Tibial nerve (tissue), 4 donors: ENCODE measurements at regions not wholly inside any gene's neighbourhood (a gene's known extent, or its start where the extent isn't known, plus 50 kb on each side); places are given as distances from the start of the nearest gene placed in this dataset.

Experiments
- DNase-seq, 2 donors: peaks; one replicate each; pipeline ENCODE4 v3.0.0-alpha.2; 2019; ENCODE audit warnings: low spot score in 2 of 2
- H3K27ac ChIP-seq, 4 donors: fragments of 200-600 bp; sonication (generic) in 3 of 4; one replicate each; pipeline ENCODE4 v1.5.1; 2017 to 2019; ENCODE audit warnings: mild to moderate bottlenecking in 1 of 4
- H3K27me3 ChIP-seq, 2 donors: fragments of 200-600 bp; sonication (generic) in 1 of 2; one replicate each; pipeline versions ENCODE4 v1.5.1 to v1.6.0; 2017 to 2019
- H3K36me3 ChIP-seq, 3 donors: fragments of 200-600 bp; sonication (generic); one replicate each; pipeline ENCODE4 v1.5.1; 2018 to 2019
- H3K4me1 ChIP-seq, 4 donors: fragments of 200-600 bp; sonication (generic) in 3 of 4; one replicate each; pipeline ENCODE4 v1.5.1; 2017 to 2019
- H3K4me3 ChIP-seq, 4 donors: fragments of 200-600 bp; sonication (generic) in 3 of 4; one replicate each; pipeline ENCODE4 v1.5.1; 2017 to 2019; ENCODE audit warnings: mild to moderate bottlenecking in 1 of 4, moderate library complexity in 1 of 4
- H3K9me3 ChIP-seq, 4 donors: fragments of 200-600 bp; sonication (generic) in 3 of 4; one replicate each; pipeline ENCODE4 v1.5.1; 2017 to 2019
- EP300 ChIP-seq, 2 donors: sonication (generic); formaldehyde crosslinking; IDR thresholded peaks; one replicate each; pipeline ENCODE4 v1.6.1; 2017; ENCODE audit warnings: antibody characterized with exemption in 2 of 2, mild to moderate bottlenecking in 1 of 2
- POLR2A ChIP-seq, 2 donors: fragments of 450-650 bp; IDR thresholded peaks; one replicate each; pipeline ENCODE4 v1.6.1; 2017; ENCODE audit warnings: antibody characterized with exemption in 2 of 2, mild to moderate bottlenecking in 2 of 2, moderate library complexity in 2 of 2
- WGBS, 2 donors: methylation state at CpG; one replicate each; pipeline ENCODE4 v1.1.5; 2018; 5-methylcytosine and 5-hydroxymethylcytosine counted together
- TF ChIP-seq, protein P1 (sequence below), 5 experiments: fragments of 200-600 bp in 3 of 5; fragments of 450-650 bp in 2 of 5; sonication (generic) in 3 of 5; IDR thresholded peaks; one replicate each; pipeline ENCODE4 v1.5.1; 2016 to 2019; ENCODE audit warnings: antibody characterized with exemption in 5 of 5, mild to moderate bottlenecking in 3 of 5, moderate library complexity in 2 of 5

DNA sequence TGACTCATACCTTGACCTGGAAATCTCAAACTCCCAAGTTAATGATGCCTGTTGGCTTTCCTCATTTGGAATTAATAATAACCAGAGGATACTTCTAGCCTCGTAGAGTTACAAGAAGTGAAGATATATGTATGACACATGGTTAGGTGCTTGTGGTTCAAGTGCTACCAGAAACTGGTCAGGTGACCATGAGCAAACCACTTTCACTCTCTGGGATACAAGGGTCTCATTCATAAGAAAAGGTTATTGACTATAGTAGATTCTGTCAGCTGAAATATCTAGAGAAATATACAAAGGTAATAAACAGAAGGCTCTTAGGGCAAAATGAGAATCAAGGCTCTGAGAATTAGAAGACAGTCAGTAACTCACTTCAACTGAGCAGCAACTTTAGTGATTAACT is 233.3 kb downstream of the KCNA4 start:
- H3K9me3 ChIP-seq = peaks cover 0 to 6% (median 0%) of the 10 kb centered on the region in 4 donors
- DNase-seq = no peak
- no peaks in the 10 kb centered on the region for H3K4me1 ChIP-seq
- H3K27me3 ChIP-seq = no peaks in the 10 kb centered on the region
- no peaks in the 10 kb centered on the region for H3K36me3 ChIP-seq
- TF ChIP-seq POLR2A (IDR thresholded peaks at IDR 0.05) (no peak), EP300 (IDR thresholded peaks at IDR 0.05) (no peak)
- TF ChIP-seq, protein P1, sequence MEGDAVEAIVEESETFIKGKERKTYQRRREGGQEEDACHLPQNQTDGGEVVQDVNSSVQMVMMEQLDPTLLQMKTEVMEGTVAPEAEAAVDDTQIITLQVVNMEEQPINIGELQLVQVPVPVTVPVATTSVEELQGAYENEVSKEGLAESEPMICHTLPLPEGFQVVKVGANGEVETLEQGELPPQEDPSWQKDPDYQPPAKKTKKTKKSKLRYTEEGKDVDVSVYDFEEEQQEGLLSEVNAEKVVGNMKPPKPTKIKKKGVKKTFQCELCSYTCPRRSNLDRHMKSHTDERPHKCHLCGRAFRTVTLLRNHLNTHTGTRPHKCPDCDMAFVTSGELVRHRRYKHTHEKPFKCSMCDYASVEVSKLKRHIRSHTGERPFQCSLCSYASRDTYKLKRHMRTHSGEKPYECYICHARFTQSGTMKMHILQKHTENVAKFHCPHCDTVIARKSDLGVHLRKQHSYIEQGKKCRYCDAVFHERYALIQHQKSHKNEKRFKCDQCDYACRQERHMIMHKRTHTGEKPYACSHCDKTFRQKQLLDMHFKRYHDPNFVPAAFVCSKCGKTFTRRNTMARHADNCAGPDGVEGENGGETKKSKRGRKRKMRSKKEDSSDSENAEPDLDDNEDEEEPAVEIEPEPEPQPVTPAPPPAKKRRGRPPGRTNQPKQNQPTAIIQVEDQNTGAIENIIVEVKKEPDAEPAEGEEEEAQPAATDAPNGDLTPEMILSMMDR (IDR thresholded peaks at IDR 0.05) = no peak
- 38 to 65% methylated on average over 1 of the region's 1 CpG for WGBS, 2 donors
- H3K27ac ChIP-seq = no peak overlapping the region
- no peak overlapping the region for H3K4me3 ChIP-seq

DNA sequence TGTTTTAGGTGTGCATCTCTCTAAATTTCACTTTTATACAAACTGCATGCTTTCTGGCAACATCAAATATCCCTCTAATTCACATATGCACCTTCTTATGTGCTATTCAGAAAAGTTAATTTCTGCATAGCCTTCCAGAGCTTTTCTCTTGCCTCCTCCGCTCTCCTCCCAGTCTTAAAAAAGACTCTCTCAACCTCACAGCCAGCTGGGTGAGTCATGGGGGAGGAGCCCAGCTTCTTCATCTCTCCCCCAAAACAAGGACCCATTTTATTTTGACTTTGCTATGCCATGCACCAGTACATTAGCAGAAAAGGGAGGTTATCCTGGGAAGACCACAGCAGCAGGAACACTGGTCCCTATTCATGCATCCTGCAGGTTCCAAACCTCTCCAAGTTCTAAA is 234.4 kb downstream of the KCNA4 start:
- Histone ChIP-seq H3K4me1 (no peaks in the 10 kb centered on the region), H3K27ac (no peak overlapping the region), H3K9me3 (peaks cover 0 to 6% (median 0%) of the 10 kb centered on the region in 4 donors), H3K27me3 (no peaks in the 10 kb centered on the region), H3K4me3 (no peak overlapping the region), H3K36me3 (no peaks in the 10 kb centered on the region)
- WGBS, 2 donors = 48 to 53% methylated on average over 1 of the region's 1 CpG
- TF ChIP-seq EP300 (IDR thresholded peaks at IDR 0.05) = no peak
- no peak for TF ChIP-seq POLR2A (IDR thresholded peaks at IDR 0.05)
- TF ChIP-seq, protein P1 (IDR thresholded peaks at IDR 0.05) = no peak
- no peak for DNase-seq

DNA sequence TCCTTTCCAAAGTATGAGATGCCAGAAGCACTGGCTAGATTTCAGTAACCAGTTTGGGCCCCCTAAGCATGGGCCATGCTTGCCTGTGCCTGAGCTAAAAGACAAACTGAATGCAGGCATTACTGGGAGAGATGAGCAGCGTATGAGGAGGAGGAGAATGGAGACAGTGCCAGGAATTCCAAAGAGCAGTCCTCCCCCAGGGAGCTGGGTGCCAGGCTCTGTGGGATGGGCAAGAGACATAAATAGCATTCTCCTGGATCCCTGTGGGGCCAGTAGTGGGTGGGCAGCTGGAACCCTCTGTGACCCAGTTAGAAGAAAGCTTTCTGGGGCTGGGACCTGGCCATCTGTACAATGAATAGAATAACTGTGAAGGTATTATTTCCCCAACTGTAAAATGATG is 235.6 kb downstream of the KCNA4 start:
- no peaks in the 10 kb centered on the region for H3K36me3 ChIP-seq
- no peaks in the 10 kb centered on the region for H3K27me3 ChIP-seq
- peaks cover 0 to 6% (median 0%) of the 10 kb centered on the region in 4 donors for H3K9me3 ChIP-seq
- H3K27ac ChIP-seq = no peak overlapping the region
- TF ChIP-seq EP300 (IDR thresholded peaks at IDR 0.05) = no peak
- TF ChIP-seq, protein P1 (IDR thresholded peaks at IDR 0.05) = no peak
- no peak for TF ChIP-seq POLR2A (IDR thresholded peaks at IDR 0.05)
- no peak overlapping the region for H3K4me3 ChIP-seq
- no peak for DNase-seq
- H3K4me1 ChIP-seq = no peaks in the 10 kb centered on the region
- 64 to 71% methylated on average over 1 of the region's 1 CpG for WGBS, 2 donors

DNA sequence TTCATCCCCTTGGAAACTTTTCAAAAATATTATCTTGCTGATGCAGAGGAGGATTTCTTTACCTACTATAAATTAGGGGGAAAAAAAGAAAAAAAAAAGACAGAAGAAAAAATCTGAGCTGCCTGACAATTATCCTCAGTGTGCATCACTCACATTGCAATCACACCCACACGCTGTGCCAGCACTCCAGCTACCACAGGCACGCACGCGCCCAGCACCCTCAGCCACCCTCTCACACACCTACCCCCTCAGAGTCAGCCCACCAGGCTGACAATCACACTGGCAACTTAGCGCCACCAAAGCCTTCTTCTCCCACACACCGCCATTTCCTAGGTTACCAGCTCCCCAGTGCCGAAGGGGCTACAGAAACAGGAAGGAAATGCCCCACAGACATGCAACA is 236.1 kb downstream of the KCNA4 start:
- Histone ChIP-seq H3K9me3 (peaks cover 0 to 6% (median 0%) of the 10 kb centered on the region in 4 donors), H3K27ac (no peak overlapping the region)
- WGBS, 2 donors = 66 to 82% methylated on average over 7 of the region's 7 CpGs

DNA sequence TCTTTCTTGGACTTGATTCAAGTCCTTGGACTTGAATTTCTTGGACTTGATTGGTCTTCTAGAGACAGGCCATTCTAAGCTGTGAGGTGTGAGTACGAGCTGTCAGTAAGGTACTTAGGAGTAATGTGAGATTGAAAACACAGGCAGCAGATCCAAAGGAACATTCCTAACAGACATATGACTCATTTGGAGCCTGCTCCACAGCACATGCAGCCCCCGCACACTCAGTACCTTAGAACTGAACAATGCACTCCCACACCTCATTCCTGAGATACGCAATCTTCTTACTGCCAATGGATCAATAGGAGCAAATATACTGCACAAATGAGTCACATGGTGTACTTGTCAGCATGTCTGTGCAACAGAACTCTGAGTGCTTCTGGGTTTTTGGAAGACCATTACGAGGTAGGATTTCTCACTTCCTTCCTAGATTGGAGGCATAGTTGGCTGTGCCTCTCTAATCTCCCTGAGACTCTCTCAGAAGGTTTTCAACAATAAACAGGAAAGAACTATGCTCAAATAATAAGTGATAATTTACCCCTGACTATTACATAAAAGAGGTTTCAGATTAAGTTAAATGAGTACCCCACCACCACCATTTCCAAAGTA is 243.1 kb downstream of the KCNA4 start:
- WGBS, 2 donors = 68 to 70% methylated on average over 4 of the region's 4 CpGs
- H3K4me1 ChIP-seq = no peaks in the 10 kb centered on the region
- no peak for TF ChIP-seq EP300 (IDR thresholded peaks at IDR 0.05)
- no peak overlapping the region for H3K4me3 ChIP-seq
- no peak overlapping the region for H3K27ac ChIP-seq
- no peak for DNase-seq
- peaks cover 0 to 11% (median 0%) of the 10 kb centered on the region in 4 donors for H3K9me3 ChIP-seq
- no peaks in the 10 kb centered on the region for H3K27me3 ChIP-seq
- no peaks in the 10 kb centered on the region for H3K36me3 ChIP-seq

More for the DNA sequence above, 236.1 kb downstream of the KCNA4 start:
- no peak for TF ChIP-seq EP300 (IDR thresholded peaks at IDR 0.05)
- no peak for TF ChIP-seq POLR2A (IDR thresholded peaks at IDR 0.05)
- TF ChIP-seq, protein P1 (IDR thresholded peaks at IDR 0.05) = no peak
- Histone ChIP-seq H3K36me3 (no peaks in the 10 kb centered on the region), H3K4me3 (no peak overlapping the region), H3K4me1 (no peaks in the 10 kb centered on the region), H3K27me3 (no peaks in the 10 kb centered on the region)
- DNase-seq = no peak
